ENCODE measurements at regions not wholly inside any gene's neighbourhood (a gene's known extent, or its start where the extent isn't known, plus 50 kb on each side); places are given as distances from the start of the nearest gene placed in this dataset.

- TF ChIP-seq CTCF (IDR thresholded peaks at IDR 0.05; ENCODE audit: insufficient read depth, low read length, poor library complexity, severe bottlenecking) (no peak), EZH2phosphoT487 (conservative IDR thresholded peaks at IDR 0.05; ENCODE audit: low read length) (no peak)
Observed at GRCh38 chr7:13508586-13508985, 480.9 kb downstream of the ETV1 start.

Measured in SU-DHL-6 (cell line).